GM20000 (cell line): ENCODE measurements at regions not wholly inside any gene's neighbourhood (a gene's known extent, or its start where the extent isn't known, plus 50 kb on each side); places are given as distances from the start of the nearest gene placed in this dataset.

Experiments used
- DNase-seq: peaks from one replicate; pipeline ENCODE4 v3.0.0; 2012; ENCODE audit warnings: low spot score
- TF ChIP-seq, protein P1 (sequence below): IDR thresholded peaks from 2 replicates; pipeline ENCODE4 v1.5.1; 2012; ENCODE audit warnings: mild to moderate bottlenecking, control low read depth; ENCODE audit errors: extremely low read depth, missing control alignments

- TF ChIP-seq, protein P1, sequence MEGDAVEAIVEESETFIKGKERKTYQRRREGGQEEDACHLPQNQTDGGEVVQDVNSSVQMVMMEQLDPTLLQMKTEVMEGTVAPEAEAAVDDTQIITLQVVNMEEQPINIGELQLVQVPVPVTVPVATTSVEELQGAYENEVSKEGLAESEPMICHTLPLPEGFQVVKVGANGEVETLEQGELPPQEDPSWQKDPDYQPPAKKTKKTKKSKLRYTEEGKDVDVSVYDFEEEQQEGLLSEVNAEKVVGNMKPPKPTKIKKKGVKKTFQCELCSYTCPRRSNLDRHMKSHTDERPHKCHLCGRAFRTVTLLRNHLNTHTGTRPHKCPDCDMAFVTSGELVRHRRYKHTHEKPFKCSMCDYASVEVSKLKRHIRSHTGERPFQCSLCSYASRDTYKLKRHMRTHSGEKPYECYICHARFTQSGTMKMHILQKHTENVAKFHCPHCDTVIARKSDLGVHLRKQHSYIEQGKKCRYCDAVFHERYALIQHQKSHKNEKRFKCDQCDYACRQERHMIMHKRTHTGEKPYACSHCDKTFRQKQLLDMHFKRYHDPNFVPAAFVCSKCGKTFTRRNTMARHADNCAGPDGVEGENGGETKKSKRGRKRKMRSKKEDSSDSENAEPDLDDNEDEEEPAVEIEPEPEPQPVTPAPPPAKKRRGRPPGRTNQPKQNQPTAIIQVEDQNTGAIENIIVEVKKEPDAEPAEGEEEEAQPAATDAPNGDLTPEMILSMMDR, result no peak
- DNase-seq, result no peak
Observed at GRCh38 chr2:18731666-18732065, 142.3 kb upstream of the NT5C1B start.

DNA sequence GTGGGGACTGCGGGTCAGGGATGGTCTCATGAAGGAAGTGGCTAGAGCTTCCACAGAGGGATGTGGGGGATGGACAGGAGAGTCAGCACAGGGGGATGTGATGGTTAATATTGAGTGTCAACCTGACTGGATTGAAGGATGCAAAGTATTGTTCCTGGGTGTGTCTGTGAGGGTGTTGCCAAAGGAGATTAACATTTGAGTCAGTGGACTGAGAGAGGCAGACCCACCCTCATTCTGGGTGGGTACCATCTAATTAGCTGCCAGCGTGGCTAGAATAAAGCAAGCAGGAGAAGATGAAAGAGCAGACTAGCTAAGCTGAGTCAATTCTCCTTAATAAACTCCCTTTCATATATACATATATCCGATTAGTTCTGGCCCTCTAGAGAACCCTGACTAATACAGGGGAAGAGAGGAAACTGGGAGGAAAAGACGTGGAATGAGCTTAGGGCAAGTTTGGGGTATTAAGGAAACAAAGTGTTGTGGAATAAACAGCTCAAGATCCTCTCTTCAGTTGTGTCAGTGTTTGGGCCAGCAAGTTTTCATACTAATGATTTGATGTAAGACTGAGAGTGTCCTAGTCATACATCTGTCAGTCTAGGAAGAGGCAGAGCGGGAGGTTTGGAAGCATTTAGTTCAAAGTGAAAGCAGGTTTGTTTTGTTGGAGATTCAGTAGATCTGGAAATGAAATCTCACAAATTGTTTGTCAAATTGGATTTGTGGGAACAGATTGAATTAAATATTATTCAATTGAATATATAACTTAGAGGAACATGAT lies 135.2 kb upstream of the NT5C1B start:
- TF ChIP-seq, protein P1, result no peak
- no peak for DNase-seq

DNA sequence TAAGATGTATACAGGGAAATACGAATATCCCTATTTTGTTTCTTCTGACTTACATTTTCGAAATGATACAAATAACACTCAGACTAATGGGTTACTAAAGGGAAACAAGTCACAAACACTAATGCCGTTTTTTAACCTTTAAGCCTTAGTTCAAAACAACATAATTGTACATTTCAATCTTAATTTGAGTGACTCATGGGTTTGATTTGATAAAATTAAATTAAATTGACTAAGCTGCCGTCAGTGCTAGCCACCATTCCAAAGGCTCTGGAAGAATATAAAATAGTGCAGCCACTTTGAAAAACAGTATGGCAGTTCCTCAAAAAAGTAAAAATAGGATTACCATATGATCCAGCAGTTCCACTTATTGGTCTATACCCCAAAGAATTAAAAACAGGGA lies 133.8 kb upstream of the NT5C1B start:
- DNase-seq, result no peak
- TF ChIP-seq, protein P1, result no peak

DNA sequence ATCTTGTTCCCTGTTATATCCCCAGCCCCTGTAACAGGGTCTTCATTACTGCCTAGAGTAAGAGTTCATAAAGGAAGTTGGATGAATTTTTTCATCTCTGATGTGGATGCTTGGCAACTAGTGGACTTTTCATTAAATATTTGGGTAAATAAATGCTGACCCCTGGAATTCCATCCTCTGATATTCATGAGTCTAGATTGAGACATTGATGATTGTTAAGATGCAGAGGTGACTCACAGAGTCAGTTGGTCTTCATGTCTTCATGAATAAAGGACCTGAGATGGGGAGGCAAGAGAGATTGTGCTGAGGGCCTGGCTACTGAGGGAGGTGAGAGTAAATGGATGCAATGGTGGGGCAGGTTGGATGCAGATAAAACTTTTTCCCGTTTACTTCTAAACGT lies 132.7 kb upstream of the NT5C1B start:
- DNase-seq, result no peak
- TF ChIP-seq, protein P1, result no peak

DNA sequence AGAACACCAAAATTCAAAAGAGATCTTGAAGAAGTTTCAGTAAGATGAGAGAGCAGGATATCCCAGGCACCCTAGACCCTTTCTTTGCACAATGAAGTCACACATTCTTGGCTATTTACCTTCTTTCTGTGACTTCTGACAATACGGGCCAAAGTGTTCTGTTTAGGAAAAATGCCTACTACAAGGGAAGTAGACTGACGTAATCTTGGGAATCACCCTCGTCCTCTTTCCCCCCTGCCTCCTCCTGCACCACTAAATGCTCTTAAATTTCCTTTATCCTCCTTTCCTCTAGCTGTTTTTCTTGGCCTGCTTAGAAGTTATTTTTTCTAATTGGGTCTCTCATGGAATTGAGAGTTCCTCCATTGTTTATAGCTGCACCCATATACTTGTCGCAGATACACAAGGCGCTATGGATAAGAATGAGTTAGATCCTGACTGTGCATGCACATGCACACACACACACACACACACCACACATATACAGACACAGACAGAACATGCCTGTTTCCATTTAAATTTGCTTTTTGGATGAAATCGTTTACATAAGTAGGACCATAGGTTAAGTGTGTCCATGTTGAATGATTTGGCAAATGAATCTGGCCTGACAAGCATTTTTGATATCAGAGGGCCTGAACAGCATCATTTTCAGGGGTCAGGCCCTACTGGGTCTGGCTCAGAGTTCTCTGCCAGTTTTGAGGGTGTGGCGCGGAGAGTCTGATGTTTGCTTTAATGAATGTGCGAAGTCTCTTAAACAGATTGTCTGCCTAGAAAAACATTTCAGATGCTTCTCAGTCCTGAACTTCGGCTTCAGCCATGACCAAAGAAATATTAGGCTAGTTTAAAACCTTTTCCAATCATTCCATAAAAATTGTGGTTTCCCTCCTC lies 131.9 kb upstream of the NT5C1B start:
- no peak for DNase-seq
- TF ChIP-seq, protein P1, result no peak

DNA sequence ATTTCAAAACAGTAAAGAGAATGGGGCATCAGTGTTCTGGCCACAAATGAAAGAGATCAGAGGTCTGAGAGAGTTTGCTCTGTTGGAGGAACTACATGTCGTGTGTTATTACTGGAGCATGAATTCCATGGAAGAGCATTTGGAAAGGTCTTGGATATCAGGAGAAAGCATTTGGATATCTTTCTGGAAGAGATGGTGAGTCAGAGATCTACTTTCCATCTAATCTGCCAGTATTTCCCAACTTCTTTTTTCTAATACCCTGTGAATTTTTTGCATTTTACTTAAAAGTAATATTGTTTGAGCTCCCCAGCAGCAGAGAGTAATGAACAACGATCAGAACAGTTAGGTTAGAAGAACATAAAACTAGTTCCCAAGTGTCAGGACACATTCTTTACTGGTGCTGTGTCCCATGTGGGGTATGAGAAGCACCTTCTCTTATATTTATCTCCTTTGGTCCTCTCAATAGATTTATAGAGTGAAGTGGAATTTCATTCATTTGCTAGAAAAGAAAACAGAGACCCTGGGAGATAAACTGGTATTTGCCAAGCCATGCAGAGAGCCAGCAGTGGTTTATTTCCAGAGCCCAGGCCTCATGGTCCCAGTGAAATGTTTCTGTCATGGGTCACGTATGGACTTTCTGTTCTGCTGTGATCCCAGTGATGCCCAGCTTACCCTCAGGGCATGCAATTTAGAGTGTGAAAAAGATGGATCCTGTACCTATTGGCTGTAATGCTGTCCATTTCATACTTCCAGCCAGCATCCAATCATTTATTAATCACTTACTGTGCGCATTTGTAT lies 130.8 kb upstream of the NT5C1B start:
- DNase-seq, result no peak
- TF ChIP-seq, protein P1, result no peak
